MM.1S (cell line): ENCODE measurements at regions not wholly inside any gene's neighbourhood (a gene's known extent, or its start where the extent isn't known, plus 50 kb on each side); places are given as distances from the start of the nearest gene placed in this dataset.

ENCODE experiments used
- DNase-seq: peaks from one replicate; pipeline ENCODE4 v3.0.0-alpha.2; 2015
- H2AFZ ChIP-seq: fragments of 300-600 bp; sonication (generic); 2 replicates; pipeline ENCODE4 v1.6.0; 2016; ENCODE audit warnings: antibody characterized with exemption, low read length
- H3F3A ChIP-seq: fragments of 300-600 bp; sonication (generic); 2 replicates; pipeline ENCODE4 v1.6.1; 2016; ENCODE audit warnings: mild to moderate bottlenecking, antibody characterized with exemption, low read length, moderate library complexity, mixed read lengths; ENCODE audit not compliant: insufficient read depth
- H3K27ac ChIP-seq: fragments of 300-600 bp; sonication (generic); 2 replicates; pipeline ENCODE4 v1.5.1; 2016; ENCODE audit warnings: mild to moderate bottlenecking, low read length
- H3K27me3 ChIP-seq: fragments of 300-600 bp; sonication (generic); replicated peaks from 2 replicates; pipeline ENCODE4 v1.6.0; 2016; ENCODE audit warnings: low read length; ENCODE audit not compliant: insufficient read depth
- H3K36me3 ChIP-seq: fragments of 300-600 bp; sonication (generic); replicated peaks from 2 replicates; pipeline ENCODE4 v1.6.1; 2016; ENCODE audit warnings: mild to moderate bottlenecking, low read length, mixed read lengths; ENCODE audit not compliant: insufficient read depth
- H3K4me1 ChIP-seq: fragments of 300-600 bp; sonication (generic); 2 replicates; pipeline ENCODE4 v1.6.1; 2016; ENCODE audit warnings: low read length, mixed read lengths
- H3K4me2 ChIP-seq: fragments of 300-600 bp; sonication (generic); 2 replicates; pipeline ENCODE4 v1.6.0; 2016; ENCODE audit warnings: low read depth, low read length
- H3K4me3 ChIP-seq: fragments of 300-600 bp; sonication (generic); 2 replicates; pipeline ENCODE4 v1.5.1; 2016; ENCODE audit warnings: low read length, mixed read lengths
- H3K79me2 ChIP-seq: fragments of 300-600 bp; sonication (generic); 2 replicates; pipeline ENCODE4 v1.6.1; 2016; ENCODE audit warnings: mixed run types, low read length, mixed read lengths
- H3K9ac ChIP-seq: fragments of 300-600 bp; sonication (generic); 2 replicates; pipeline ENCODE4 v1.6.1; 2016; ENCODE audit warnings: low read length, mixed read lengths
- H3K9me2 ChIP-seq: fragments of 300-600 bp; sonication (generic); replicated peaks from 2 replicates; pipeline ENCODE4 v1.6.1; 2016; ENCODE audit warnings: mild to moderate bottlenecking, low read length, mixed read lengths; ENCODE audit not compliant: insufficient read depth
- H3K9me3 ChIP-seq: fragments of 300-600 bp; sonication (generic); replicated peaks from 2 replicates; pipeline ENCODE4 v1.6.1; 2016; ENCODE audit warnings: mild to moderate bottlenecking, low read length, mixed read lengths; ENCODE audit not compliant: insufficient read depth
- H4K20me1 ChIP-seq: fragments of 300-600 bp; sonication (generic); 2 replicates; pipeline ENCODE4 v1.6.1; 2016; ENCODE audit warnings: mild to moderate bottlenecking, low read length, moderate library complexity, mixed read lengths; ENCODE audit not compliant: insufficient read depth
- CTCF ChIP-seq: fragments of 300-600 bp; sonication (generic); IDR thresholded peaks from 2 replicates; pipeline ENCODE4 v1.5.1; 2016; ENCODE audit warnings: antibody characterized with exemption, low read length, mixed read lengths
- EZH2 ChIP-seq: fragments of 300-600 bp; sonication (generic); optimal IDR thresholded peaks from 2 replicates; pipeline ENCODE3; 2017; ENCODE audit warnings: low read depth, mild to moderate bottlenecking, antibody characterized with exemption, low read length, mixed read lengths
- EZH2phosphoT487 ChIP-seq: fragments of 300-600 bp; sonication (generic); IDR thresholded peaks from 2 replicates; pipeline ENCODE4 v1.6.1; 2018; ENCODE audit warnings: antibody characterized with exemption, low read length

- Histone ChIP-seq H3K27ac (no peak overlapping the region), H3K4me1 (no peaks in the 10 kb centered on the region), H4K20me1 (no peaks in the 10 kb centered on the region), H3K4me3 (no peak overlapping the region), H3K27me3 (no peaks in the 10 kb centered on the region), H3K79me2 (no peaks in the 10 kb centered on the region), H3K9me2 (no peaks in the 10 kb centered on the region), H3F3A (no peaks in the 10 kb centered on the region), H2AFZ (no peak overlapping the region), H3K9ac (no peak overlapping the region), H3K36me3 (no peaks in the 10 kb centered on the region), H3K9me3 (no peaks in the 10 kb centered on the region), H3K4me2 (no peak overlapping the region)
- TF ChIP-seq EZH2 (no peak), CTCF (no peak), EZH2phosphoT487 (no peak)
- DNase-seq = no peak
Observed at GRCh38 chr2:119104414-119104813, 54.1 kb downstream of the C1QL2 start.

GRCh38 chr2:119102964-119103363, 55.6 kb downstream of the C1QL2 start:
- no peak for DNase-seq
- Histone ChIP-seq H3K79me2 (no peaks in the 10 kb centered on the region), H3F3A (no peaks in the 10 kb centered on the region), H3K4me1 (no peaks in the 10 kb centered on the region), H3K9ac (no peak overlapping the region), H3K4me3 (no peak overlapping the region), H3K9me3 (no peaks in the 10 kb centered on the region), H3K4me2 (no peak overlapping the region), H3K27ac (no peak overlapping the region), H3K36me3 (no peaks in the 10 kb centered on the region), H2AFZ (no peak overlapping the region), H4K20me1 (no peaks in the 10 kb centered on the region), H3K27me3 (no peaks in the 10 kb centered on the region), H3K9me2 (no peaks in the 10 kb centered on the region)
- no peak for TF ChIP-seq EZH2
- TF ChIP-seq CTCF = no peak
- TF ChIP-seq EZH2phosphoT487 = no peak

GRCh38 chr2:119088416-119088815, 70.1 kb downstream of the C1QL2 start:
- DNase-seq = no peak
- no peaks in the 10 kb centered on the region for H3K4me1 ChIP-seq
- H3K4me3 ChIP-seq = no peak overlapping the region
- TF ChIP-seq EZH2 = no peak
- no peak for TF ChIP-seq CTCF
- H3K36me3 ChIP-seq = no peaks in the 10 kb centered on the region
- no peaks in the 10 kb centered on the region for H3K9me2 ChIP-seq
- no peaks in the 10 kb centered on the region for H3K27me3 ChIP-seq
- no peaks in the 10 kb centered on the region for H4K20me1 ChIP-seq
- H3F3A ChIP-seq = no peaks in the 10 kb centered on the region
- no peak overlapping the region for H3K4me2 ChIP-seq
- no peak overlapping the region for H2AFZ ChIP-seq
- no peaks in the 10 kb centered on the region for H3K9me3 ChIP-seq
- no peak overlapping the region for H3K27ac ChIP-seq
- H3K79me2 ChIP-seq = no peaks in the 10 kb centered on the region
- H3K9ac ChIP-seq = no peak overlapping the region

- H3K4me3 ChIP-seq = no peak overlapping the region
- no peaks in the 10 kb centered on the region for H3F3A ChIP-seq
- no peak for DNase-seq
- H3K9me2 ChIP-seq = no peaks in the 10 kb centered on the region
- no peaks in the 10 kb centered on the region for H3K9me3 ChIP-seq
- no peak overlapping the region for H3K27ac ChIP-seq
- no peaks in the 10 kb centered on the region for H3K36me3 ChIP-seq
- no peaks in the 10 kb centered on the region for H3K4me1 ChIP-seq
- H3K79me2 ChIP-seq = no peaks in the 10 kb centered on the region
- TF ChIP-seq EZH2 (no peak), CTCF (no peak), EZH2phosphoT487 (no peak)
- no peak overlapping the region for H3K4me2 ChIP-seq
- H3K9ac ChIP-seq = no peak overlapping the region
- no peaks in the 10 kb centered on the region for H4K20me1 ChIP-seq
- H3K27me3 ChIP-seq = no peaks in the 10 kb centered on the region
- H2AFZ ChIP-seq = no peak overlapping the region
Observed at GRCh38 chr2:119086327-119086726, 72.2 kb downstream of the C1QL2 start.
